ENCODE measurements at regions not wholly inside any gene's neighbourhood (a gene's known extent, or its start where the extent isn't known, plus 50 kb on each side); places are given as distances from the start of the nearest gene placed in this dataset.
"Not testable (repeated sequence)": the region's sequence is repeated elsewhere in the genome, so short reads cannot be mapped to it uniquely, and the experiment has no call there.

- Histone ChIP-seq H3F3A (ENCODE audit: low read depth) (no peaks in the 10 kb centered on the region), H3K79me2 (ENCODE audit: insufficient read depth, low read length) (peaks cover 91% of the 10 kb centered on the region), H3K4me3 (ENCODE audit: low read length, poor library complexity, severe bottlenecking) (no peak overlapping the region), H4K20me1 (ENCODE audit: insufficient read depth, low read length, poor library complexity, severe bottlenecking) (no peaks in the 10 kb centered on the region), H2AFZ (ENCODE audit: low read length) (no peak overlapping the region), H3K9me3 (ENCODE audit: insufficient read depth, low read depth, low read length) (no peaks in the 10 kb centered on the region), H3K36me3 (ENCODE audit: insufficient read depth, low read length) (peaks cover under 1% of the 10 kb centered on the region; the same call in 1 of the 2 replicates), H3K4me1 (ENCODE audit: insufficient read depth, low read length, poor library complexity, severe bottlenecking) (peaks cover 47% of the 10 kb centered on the region), H3K4me2 (ENCODE audit: low read depth, low read length, poor library complexity, severe bottlenecking) (peak overlapping the region; percentile 11), H3K27me3 (ENCODE audit: insufficient read depth, low read length, poor library complexity, severe bottlenecking) (no peaks in the 10 kb centered on the region), H3K9me2 (replicated peaks; ENCODE audit: low read depth, low read length) (no peaks in the 10 kb centered on the region), H3K9ac (ENCODE audit: low read depth, low read length, poor library complexity, severe bottlenecking) (no peak overlapping the region)
- no peak for TF ChIP-seq CTCF (conservative IDR thresholded peaks at IDR 0.05; ENCODE audit: low read length)
- TF ChIP-seq EZH2phosphoT487 (IDR thresholded peaks at IDR 0.05; ENCODE audit: borderline replicate concordance): no peak
Measured at GRCh38 chr9:722388-722980, 119.0 kb upstream of the DMRT1 start.

GRCh38 chr9:724461-724860, 117.0 kb upstream of the DMRT1 start:
- H3K79me2 ChIP-seq (ENCODE audit: insufficient read depth, low read length): peaks cover 84% of the 10 kb centered on the region

GRCh38 chr9:726005-726404, 115.5 kb upstream of the DMRT1 start:
- Histone ChIP-seq H3K36me3 (ENCODE audit: insufficient read depth, low read length) (peaks cover 36% of the 10 kb centered on the region), H3K9ac (ENCODE audit: low read depth, low read length, poor library complexity, severe bottlenecking) (no peak overlapping the region), H4K20me1 (ENCODE audit: insufficient read depth, low read length, poor library complexity, severe bottlenecking) (no peaks in the 10 kb centered on the region), H3K4me1 (ENCODE audit: insufficient read depth, low read length, poor library complexity, severe bottlenecking) (peaks cover 16% of the 10 kb centered on the region), H3K27me3 (ENCODE audit: insufficient read depth, low read length, poor library complexity, severe bottlenecking) (no peaks in the 10 kb centered on the region), H3K4me3 (ENCODE audit: low read length, poor library complexity, severe bottlenecking) (no peak overlapping the region), H3K4me2 (ENCODE audit: low read depth, low read length, poor library complexity, severe bottlenecking) (no peak overlapping the region), H3K9me2 (replicated peaks; ENCODE audit: low read depth, low read length) (no peaks in the 10 kb centered on the region), H3K9me3 (ENCODE audit: insufficient read depth, low read depth, low read length) (no peaks in the 10 kb centered on the region), H3F3A (ENCODE audit: low read depth) (no peaks in the 10 kb centered on the region), H2AFZ (ENCODE audit: low read length) (no peak overlapping the region), H3K79me2 (ENCODE audit: insufficient read depth, low read length) (peaks cover 76% of the 10 kb centered on the region)
- TF ChIP-seq CTCF (conservative IDR thresholded peaks at IDR 0.05; ENCODE audit: low read length) (no peak), EZH2phosphoT487 (IDR thresholded peaks at IDR 0.05; ENCODE audit: borderline replicate concordance) (no peak)

More at GRCh38 chr9:724461-724860, 117.0 kb upstream of the DMRT1 start:
- Histone ChIP-seq H3K36me3 (ENCODE audit: insufficient read depth, low read length) (peaks cover 20% of the 10 kb centered on the region; the same call in 1 of the 2 replicates), H3K4me1 (ENCODE audit: insufficient read depth, low read length, poor library complexity, severe bottlenecking) (peaks cover 32% of the 10 kb centered on the region)
- H3K9me2 ChIP-seq (replicated peaks; ENCODE audit: low read depth, low read length); H3K4me2 ChIP-seq (ENCODE audit: low read depth, low read length, poor library complexity, severe bottlenecking); H3K9ac ChIP-seq (ENCODE audit: low read depth, low read length, poor library complexity, severe bottlenecking); H2AFZ ChIP-seq (ENCODE audit: low read length); H3K4me3 ChIP-seq (ENCODE audit: low read length, poor library complexity, severe bottlenecking); H3K27me3 ChIP-seq (ENCODE audit: insufficient read depth, low read length, poor library complexity, severe bottlenecking); H3K9me3 ChIP-seq (ENCODE audit: insufficient read depth, low read depth, low read length); H3F3A ChIP-seq (ENCODE audit: low read depth); H4K20me1 ChIP-seq (ENCODE audit: insufficient read depth, low read length, poor library complexity, severe bottlenecking): not testable (repeated sequence)

GRCh38 chr9:727767-728166, 113.7 kb upstream of the DMRT1 start:
- no peaks in the 10 kb centered on the region for H3F3A ChIP-seq (ENCODE audit: low read depth)
- H3K79me2 ChIP-seq (ENCODE audit: insufficient read depth, low read length): peaks cover 60% of the 10 kb centered on the region
- TF ChIP-seq EZH2phosphoT487 (IDR thresholded peaks at IDR 0.05; ENCODE audit: borderline replicate concordance) (no peak), CTCF (conservative IDR thresholded peaks at IDR 0.05; ENCODE audit: low read length) (no peak)
- no peaks in the 10 kb centered on the region for H3K9me3 ChIP-seq (ENCODE audit: insufficient read depth, low read depth, low read length)
- no peak overlapping the region for H3K9ac ChIP-seq (ENCODE audit: low read depth, low read length, poor library complexity, severe bottlenecking)
- H3K27me3 ChIP-seq (ENCODE audit: insufficient read depth, low read length, poor library complexity, severe bottlenecking): no peaks in the 10 kb centered on the region
- no peak overlapping the region for H3K4me2 ChIP-seq (ENCODE audit: low read depth, low read length, poor library complexity, severe bottlenecking)
- H3K4me1 ChIP-seq (ENCODE audit: insufficient read depth, low read length, poor library complexity, severe bottlenecking): peaks cover 10% of the 10 kb centered on the region
- H4K20me1 ChIP-seq (ENCODE audit: insufficient read depth, low read length, poor library complexity, severe bottlenecking): no peaks in the 10 kb centered on the region
- peaks cover 53% of the 10 kb centered on the region for H3K36me3 ChIP-seq (ENCODE audit: insufficient read depth, low read length)
- no peak overlapping the region for H2AFZ ChIP-seq (ENCODE audit: low read length)
- no peaks in the 10 kb centered on the region for H3K9me2 ChIP-seq (replicated peaks; ENCODE audit: low read depth, low read length)
- H3K4me3 ChIP-seq (ENCODE audit: low read length, poor library complexity, severe bottlenecking): no peak overlapping the region
